Adrenal gland (tissue), 9 donors: ENCODE measurements at regions not wholly inside any gene's neighbourhood (a gene's known extent, or its start where the extent isn't known, plus 50 kb on each side); places are given as distances from the start of the nearest gene placed in this dataset.

Experiments used
- DNase-seq, 7 donors: peaks; one replicate each; pipeline ENCODE4 v3.0.0-alpha.2; 2019 to 2020
- H3K27ac ChIP-seq, 5 donors: fragments of 200-600 bp; sonication (generic) in 4 of 5; 1 replicate in 3 of 5; 2 replicates in 2 of 5; pipeline versions ENCODE4 v1.5.1 to v1.8.0; 2016 to 2020; ENCODE audit warnings: mild to moderate bottlenecking in 1 of 5
- H3K27me3 ChIP-seq: fragments of 200-600 bp; 2 replicates; pipeline ENCODE4 v1.8.0; 2021
- H3K36me3 ChIP-seq, 2 donors: fragments of 200-600 bp; replicated peaks in 1 of 2; 1 replicate in 1 of 2; 2 replicates in 1 of 2; pipeline versions ENCODE4 v1.5.1 to v1.8.0; 2018 to 2022
- H3K4me1 ChIP-seq, 2 donors: fragments of 200-600 bp; replicated peaks in 1 of 2; 1 replicate in 1 of 2; 2 replicates in 1 of 2; pipeline versions ENCODE4 v1.5.1 to v1.8.0; 2018 to 2021
- H3K4me3 ChIP-seq, 4 donors: fragments of 200-600 bp; sonication (generic) in 3 of 4; one replicate each; pipeline ENCODE4 v1.5.1; 2016 to 2018
- H3K9me3 ChIP-seq, 3 donors: fragments of 200-600 bp; sonication (generic) in 1 of 3; replicated peaks in 1 of 3; 1 replicate in 2 of 3; 2 replicates in 1 of 3; pipeline versions ENCODE4 v1.5.1 to v1.8.0; 2016 to 2021
- CTCF ChIP-seq, 6 experiments: fragments of 450-650 bp in 4 of 6; fragments of 200-600 bp in 2 of 6; sonication (generic) in 1 of 6; IDR thresholded peaks; 1 replicate in 5 of 6; 2 replicates in 1 of 6; pipeline versions ENCODE4 v1.5.1 to v1.8.0; 2016 to 2021; ENCODE audit warnings: antibody characterized with exemption in 6 of 6, mild to moderate bottlenecking in 2 of 6, moderate library complexity in 1 of 6
- POLR2A ChIP-seq, 2 donors: fragments of 450-650 bp; IDR thresholded peaks; one replicate each; pipeline ENCODE4 v1.6.1; 2017; ENCODE audit warnings: antibody characterized with exemption in 2 of 2, mild to moderate bottlenecking in 2 of 2, moderate library complexity in 1 of 2
- WGBS, 4 donors: extraction: QIAGEN DNeasy Blood & Tissue Kit in 2 of 4; methylation state at CpG; one replicate each; pipeline versions ENCODE4 v1.1.5 to v1.1.7; 2013 to 2017; 5-methylcytosine and 5-hydroxymethylcytosine counted together
- intact Hi-C, 2 donors: fragments of 100-400 bp; cut with DNase I; formaldehyde crosslinking; loops; one replicate each; pipeline versions ENCODE4 v1.14.1 to v1.15.0; 2022 to 2023
- donor health status: healthy with polysubstance abuse.
- donor health status: Bipolar disorder and iron deficiency.
- donor health status: DM: yes; HTN: yes; CAD: no.
- donor health status: DM: no; HTN: no; CAD: no.
- donor health status: DM: no; HTN: no; CAD: no.

- no peaks in the 10 kb centered on the region for H3K9me3 ChIP-seq
- H3K27me3 ChIP-seq: no peaks in the 10 kb centered on the region
- no peak for TF ChIP-seq CTCF (IDR thresholded peaks at IDR 0.05)
- TF ChIP-seq POLR2A (IDR thresholded peaks at IDR 0.05): no peak
- H3K36me3 ChIP-seq: no peaks in the 10 kb centered on the region
- intact Hi-C loops: no loop called here
- no peak overlapping the region for H3K27ac ChIP-seq
- WGBS, 4 donors: 89 to 96% (median 91%) methylated on average over 3 of the region's 3 CpGs
- H3K4me1 ChIP-seq: peaks cover 0 to 6% of the 10 kb centered on the region in 2 donors
- no peak for DNase-seq
- no peak overlapping the region for H3K4me3 ChIP-seq
Measured at GRCh38 chr15:53412542-53412941, 346.9 kb downstream of the WDR72 start.

- no peak for DNase-seq
- intact Hi-C loops: no loop called here
- H3K4me1 ChIP-seq: no peaks in the 10 kb centered on the region
- H3K36me3 ChIP-seq: no peaks in the 10 kb centered on the region
- H3K9me3 ChIP-seq: no peaks in the 10 kb centered on the region
- 45 to 85% (median 59%) methylated on average over 1 of the region's 1 CpG for WGBS, 4 donors
- H3K4me3 ChIP-seq: no peak overlapping the region
- no peak overlapping the region for H3K27ac ChIP-seq
- TF ChIP-seq POLR2A (IDR thresholded peaks at IDR 0.05): no peak
- TF ChIP-seq CTCF (IDR thresholded peaks at IDR 0.05): no peak
- no peaks in the 10 kb centered on the region for H3K27me3 ChIP-seq
Measured at GRCh38 chr15:53404930-53405493, 354.5 kb downstream of the WDR72 start.

GRCh38 chr15:53401503-53401902 is 358.0 kb downstream of the WDR72 start:
- 96 to 100% (median 97%) methylated on average over 2 of the region's 2 CpGs for WGBS, 4 donors
- H3K4me3 ChIP-seq: no peak overlapping the region
- no peaks in the 10 kb centered on the region for H3K9me3 ChIP-seq
- H3K36me3 ChIP-seq: no peaks in the 10 kb centered on the region
- no peak overlapping the region for H3K27ac ChIP-seq
- TF ChIP-seq POLR2A (IDR thresholded peaks at IDR 0.05) (no peak), CTCF (IDR thresholded peaks at IDR 0.05) (no peak)
- no peaks in the 10 kb centered on the region for H3K4me1 ChIP-seq
- no peaks in the 10 kb centered on the region for H3K27me3 ChIP-seq
- intact Hi-C loops: no loop called here
- DNase-seq: no peak

GRCh38 chr15:53400986-53401385 is 358.5 kb downstream of the WDR72 start:
- no peaks in the 10 kb centered on the region for H3K36me3 ChIP-seq
- DNase-seq: no peak
- intact Hi-C loops: no loop called here
- 69 to 89% (median 84%) methylated on average over 3 to 5 of the region's 5 CpGs for WGBS, 4 donors
- no peaks in the 10 kb centered on the region for H3K4me1 ChIP-seq
- H3K4me3 ChIP-seq: no peak overlapping the region
- no peak overlapping the region for H3K27ac ChIP-seq
- TF ChIP-seq CTCF (IDR thresholded peaks at IDR 0.05) (no peak), POLR2A (IDR thresholded peaks at IDR 0.05) (no peak)
- H3K9me3 ChIP-seq: no peaks in the 10 kb centered on the region
- H3K27me3 ChIP-seq: no peaks in the 10 kb centered on the region
